C4-2B (cell line): ENCODE measurements at regions not wholly inside any gene's neighbourhood (a gene's known extent, or its start where the extent isn't known, plus 50 kb on each side); places are given as distances from the start of the nearest gene placed in this dataset.

Experiments
- ZFX ChIP-seq: fragments of 450-650 bp; IDR thresholded peaks from 2 replicates; pipeline ENCODE4 v1.6.1; 2017
- TF ChIP-seq, protein P1 (sequence below): fragments of 450-650 bp; conservative IDR thresholded peaks from 2 replicates; pipeline ENCODE4 v1.5.1; 2017; ENCODE audit warnings: mild to moderate bottlenecking

DNA sequence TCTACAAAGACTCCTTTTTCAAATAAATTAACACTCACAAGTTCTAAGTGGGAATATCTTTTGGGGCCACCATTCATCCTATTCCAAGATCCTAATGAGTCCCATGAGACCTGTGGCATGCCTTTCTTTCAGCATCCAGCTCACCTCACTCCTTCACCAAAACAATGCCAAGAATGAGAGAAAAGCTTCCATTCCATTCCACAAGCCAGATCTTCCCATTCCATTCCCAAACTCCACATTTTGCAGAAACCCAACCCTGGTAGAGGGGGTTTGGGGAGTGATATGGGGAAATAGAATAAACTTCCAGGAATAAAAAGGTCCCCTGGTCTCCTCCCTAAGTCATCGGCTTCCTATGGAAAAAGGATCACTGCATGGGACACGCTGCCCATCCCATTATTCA is 392.2 kb downstream of the NPIPA8 start:
- TF ChIP-seq, protein P1, sequence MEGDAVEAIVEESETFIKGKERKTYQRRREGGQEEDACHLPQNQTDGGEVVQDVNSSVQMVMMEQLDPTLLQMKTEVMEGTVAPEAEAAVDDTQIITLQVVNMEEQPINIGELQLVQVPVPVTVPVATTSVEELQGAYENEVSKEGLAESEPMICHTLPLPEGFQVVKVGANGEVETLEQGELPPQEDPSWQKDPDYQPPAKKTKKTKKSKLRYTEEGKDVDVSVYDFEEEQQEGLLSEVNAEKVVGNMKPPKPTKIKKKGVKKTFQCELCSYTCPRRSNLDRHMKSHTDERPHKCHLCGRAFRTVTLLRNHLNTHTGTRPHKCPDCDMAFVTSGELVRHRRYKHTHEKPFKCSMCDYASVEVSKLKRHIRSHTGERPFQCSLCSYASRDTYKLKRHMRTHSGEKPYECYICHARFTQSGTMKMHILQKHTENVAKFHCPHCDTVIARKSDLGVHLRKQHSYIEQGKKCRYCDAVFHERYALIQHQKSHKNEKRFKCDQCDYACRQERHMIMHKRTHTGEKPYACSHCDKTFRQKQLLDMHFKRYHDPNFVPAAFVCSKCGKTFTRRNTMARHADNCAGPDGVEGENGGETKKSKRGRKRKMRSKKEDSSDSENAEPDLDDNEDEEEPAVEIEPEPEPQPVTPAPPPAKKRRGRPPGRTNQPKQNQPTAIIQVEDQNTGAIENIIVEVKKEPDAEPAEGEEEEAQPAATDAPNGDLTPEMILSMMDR, result no peak
- TF ChIP-seq ZFX, result no peak
